ENCODE measurements at regions not wholly inside any gene's neighbourhood (a gene's known extent, or its start where the extent isn't known, plus 50 kb on each side); places are given as distances from the start of the nearest gene placed in this dataset.

GRCh38 chr1:208962867-208963266, 620.6 kb upstream of the CAMK1G start:
- Histone ChIP-seq H2BK12ac (ENCODE audit: low read length in 2 of 2) (no peak overlapping the region), H4K8ac (ENCODE audit: low read length) (no peak overlapping the region), H2BK120ac (ENCODE audit: low read depth, low read length) (no peak overlapping the region), H3K14ac (ENCODE audit: low read length in 2 of 2) (no peak overlapping the region), H3K27ac (ENCODE audit: low read length, poor library complexity, severe bottlenecking) (no peak overlapping the region), H3K27me3 (ENCODE audit: control insufficient read depth in 1 of 2, insufficient read depth in 1 of 2, low read length in 2 of 2) (no peaks in the 10 kb centered on the region), H3K23ac (ENCODE audit: low read length in 2 of 2) (no peak overlapping the region), H3K9ac (ENCODE audit: low read length) (no peak overlapping the region), H3K79me1 (replicated peaks; ENCODE audit: low read length, poor library complexity, severe bottlenecking) (no peaks in the 10 kb centered on the region), H2AK5ac (ENCODE audit: low read length, severe bottlenecking) (no peak overlapping the region), H3K9me3 (ENCODE audit: control insufficient read depth, low read length) (peaks cover 34% of the 10 kb centered on the region), H3K4me2 (ENCODE audit: low read length, poor library complexity, severe bottlenecking) (no peak overlapping the region), H3K18ac (ENCODE audit: low read depth in 1 of 2, low read length in 2 of 2) (no peak overlapping the region), H3K36me3 (ENCODE audit: control insufficient read depth in 1 of 2, insufficient read depth in 2 of 2, low read depth in 1 of 2, low read length in 2 of 2) (no peaks in the 10 kb centered on the region), H4K91ac (ENCODE audit: low read length) (no peak overlapping the region), H2BK5ac (ENCODE audit: low read depth, low read length, poor library complexity, severe bottlenecking) (no peak overlapping the region), H2BK15ac (ENCODE audit: low read depth, poor library complexity, severe bottlenecking) (no peak overlapping the region), H3K4me1 (ENCODE audit: control insufficient read depth, insufficient read depth, low read depth, low read length) (no peaks in the 10 kb centered on the region), H3K4me3 (ENCODE audit: insufficient read depth in 1 of 2, low read depth in 1 of 2, low read length in 2 of 2) (no peak overlapping the region), H2AFZ (ENCODE audit: low read depth, low read length) (no peak overlapping the region), H3K4ac (ENCODE audit: low read depth in 1 of 2, low read length in 2 of 2) (no peak overlapping the region)
- no peak for DNase-seq

DNA sequence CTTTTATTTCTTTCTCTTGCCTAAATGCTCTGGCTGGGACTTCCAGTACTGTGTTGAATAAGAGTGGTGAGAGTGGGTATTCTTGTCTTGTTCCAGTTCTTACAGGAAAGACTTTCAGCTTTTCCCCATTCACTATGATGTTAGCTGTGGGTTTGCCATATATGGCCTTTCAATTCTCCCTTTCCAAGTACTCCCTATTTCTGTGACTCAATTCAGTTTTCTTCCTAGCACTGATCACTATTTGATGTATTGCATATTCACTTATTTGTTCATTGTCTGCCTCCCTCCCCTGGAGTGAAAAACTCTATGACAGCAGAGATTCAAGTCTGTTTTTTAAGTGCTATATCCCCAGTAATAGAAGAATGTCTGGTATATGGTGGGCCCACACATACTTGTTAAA, 618.2 kb upstream of the CAMK1G start:
- DNase-seq = no peak
- no peak overlapping the region for H3K4me3 ChIP-seq (ENCODE audit: insufficient read depth in 1 of 2, low read depth in 1 of 2, low read length in 2 of 2)
- no peaks in the 10 kb centered on the region for H3K27me3 ChIP-seq (ENCODE audit: control insufficient read depth in 1 of 2, insufficient read depth in 1 of 2, low read length in 2 of 2)
- H3K36me3 ChIP-seq (ENCODE audit: control insufficient read depth in 1 of 2, insufficient read depth in 2 of 2, low read depth in 1 of 2, low read length in 2 of 2) = no peaks in the 10 kb centered on the region
- H3K79me1 ChIP-seq (replicated peaks; ENCODE audit: low read length, poor library complexity, severe bottlenecking) = no peaks in the 10 kb centered on the region
- no peak overlapping the region for H3K18ac ChIP-seq (ENCODE audit: low read depth in 1 of 2, low read length in 2 of 2)
- H3K4ac ChIP-seq (ENCODE audit: low read depth in 1 of 2, low read length in 2 of 2) = no peak overlapping the region
- no peak overlapping the region for H2BK5ac ChIP-seq (ENCODE audit: low read depth, low read length, poor library complexity, severe bottlenecking)
- H2BK120ac ChIP-seq (ENCODE audit: low read depth, low read length) = no peak overlapping the region
- no peak overlapping the region for H2AK5ac ChIP-seq (ENCODE audit: low read length, severe bottlenecking)
- H3K14ac ChIP-seq (ENCODE audit: low read length in 2 of 2) = no peak overlapping the region
- H3K9me3 ChIP-seq (ENCODE audit: control insufficient read depth, low read length) = peaks cover 10% of the 10 kb centered on the region
- no peak overlapping the region for H2AFZ ChIP-seq (ENCODE audit: low read depth, low read length)
- H3K9ac ChIP-seq (ENCODE audit: low read length) = no peak overlapping the region
- no peak overlapping the region for H2BK15ac ChIP-seq (ENCODE audit: low read depth, poor library complexity, severe bottlenecking)
- no peak overlapping the region for H3K4me2 ChIP-seq (ENCODE audit: low read length, poor library complexity, severe bottlenecking)
- H3K27ac ChIP-seq (ENCODE audit: low read length, poor library complexity, severe bottlenecking) = no peak overlapping the region
- H2BK12ac ChIP-seq (ENCODE audit: low read length in 2 of 2) = no peak overlapping the region
- H3K23ac ChIP-seq (ENCODE audit: low read length in 2 of 2) = no peak overlapping the region
- no peak overlapping the region for H4K8ac ChIP-seq (ENCODE audit: low read length)
- no peaks in the 10 kb centered on the region for H3K4me1 ChIP-seq (ENCODE audit: control insufficient read depth, insufficient read depth, low read depth, low read length)
- H4K91ac ChIP-seq (ENCODE audit: low read length) = no peak overlapping the region

DNA sequence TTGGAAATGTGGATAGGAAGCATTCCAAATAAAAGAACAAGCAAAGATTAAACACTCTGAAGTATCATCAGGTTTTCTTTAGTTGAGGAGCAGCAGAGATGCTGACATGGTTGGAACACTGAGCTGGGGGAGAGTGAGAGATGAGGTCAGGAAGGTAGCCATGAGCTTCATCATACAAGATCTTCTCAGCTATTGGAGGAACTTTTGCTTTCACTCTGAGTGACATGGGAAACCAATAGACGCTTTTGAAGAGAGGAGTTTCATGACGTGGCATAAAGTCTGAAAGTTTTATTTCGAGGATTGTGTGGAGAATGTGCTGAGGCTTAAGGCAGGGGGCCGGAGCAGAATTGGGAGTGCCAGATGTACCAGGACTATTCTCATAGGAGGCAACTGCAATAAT, 616.2 kb upstream of the CAMK1G start:
- no peak overlapping the region for H2BK5ac ChIP-seq (ENCODE audit: low read depth, low read length, poor library complexity, severe bottlenecking)
- H3K27me3 ChIP-seq (ENCODE audit: control insufficient read depth in 1 of 2, insufficient read depth in 1 of 2, low read length in 2 of 2) = no peaks in the 10 kb centered on the region
- H4K8ac ChIP-seq (ENCODE audit: low read length) = no peak overlapping the region
- H3K79me1 ChIP-seq (replicated peaks; ENCODE audit: low read length, poor library complexity, severe bottlenecking) = no peaks in the 10 kb centered on the region
- no peak overlapping the region for H2AFZ ChIP-seq (ENCODE audit: low read depth, low read length)
- no peak overlapping the region for H3K27ac ChIP-seq (ENCODE audit: low read length, poor library complexity, severe bottlenecking)
- no peak overlapping the region for H3K4me3 ChIP-seq (ENCODE audit: insufficient read depth in 1 of 2, low read depth in 1 of 2, low read length in 2 of 2)
- DNase-seq = no peak
- H3K4me1 ChIP-seq (ENCODE audit: control insufficient read depth, insufficient read depth, low read depth, low read length) = peaks cover 1% of the 10 kb centered on the region
- no peak overlapping the region for H3K4me2 ChIP-seq (ENCODE audit: low read length, poor library complexity, severe bottlenecking)
- H4K91ac ChIP-seq (ENCODE audit: low read length) = no peak overlapping the region
- WGBS = 85% methylated on average over 4 of the region's 4 CpGs
- H3K14ac ChIP-seq (ENCODE audit: low read length in 2 of 2) = no peak overlapping the region
- H3K36me3 ChIP-seq (ENCODE audit: control insufficient read depth in 1 of 2, insufficient read depth in 2 of 2, low read depth in 1 of 2, low read length in 2 of 2) = no peaks in the 10 kb centered on the region
- no peaks in the 10 kb centered on the region for H3K9me3 ChIP-seq (ENCODE audit: control insufficient read depth, low read length)
- H3K18ac ChIP-seq (ENCODE audit: low read depth in 1 of 2, low read length in 2 of 2) = no peak overlapping the region
- H2BK120ac ChIP-seq (ENCODE audit: low read depth, low read length) = no peak overlapping the region
- no peak overlapping the region for H2BK15ac ChIP-seq (ENCODE audit: low read depth, poor library complexity, severe bottlenecking)
- H2AK5ac ChIP-seq (ENCODE audit: low read length, severe bottlenecking) = no peak overlapping the region
- H3K4ac ChIP-seq (ENCODE audit: low read depth in 1 of 2, low read length in 2 of 2) = no peak overlapping the region
- no peak overlapping the region for H3K23ac ChIP-seq (ENCODE audit: low read length in 2 of 2)
- H2BK12ac ChIP-seq (ENCODE audit: low read length in 2 of 2) = no peak overlapping the region
- no peak overlapping the region for H3K9ac ChIP-seq (ENCODE audit: low read length)

GRCh38 chr1:208974717-208975116, 608.8 kb upstream of the CAMK1G start:
- Histone ChIP-seq H2AK5ac (ENCODE audit: low read length, severe bottlenecking) (peak overlapping the region; percentile 62), H3K4me1 (ENCODE audit: control insufficient read depth, insufficient read depth, low read depth, low read length) (peaks cover 1% of the 10 kb centered on the region), H3K23ac (ENCODE audit: low read length in 2 of 2) (no peak overlapping the region), H3K4ac (ENCODE audit: low read depth in 1 of 2, low read length in 2 of 2) (no peak overlapping the region), H2BK12ac (ENCODE audit: low read length in 2 of 2) (no peak overlapping the region), H2BK5ac (ENCODE audit: low read depth, low read length, poor library complexity, severe bottlenecking) (no peak overlapping the region), H3K14ac (ENCODE audit: low read length in 2 of 2) (no peak overlapping the region), H3K9me3 (ENCODE audit: control insufficient read depth, low read length) (no peaks in the 10 kb centered on the region), H2BK15ac (ENCODE audit: low read depth, poor library complexity, severe bottlenecking) (no peak overlapping the region), H3K4me2 (ENCODE audit: low read length, poor library complexity, severe bottlenecking) (no peak overlapping the region), H2BK120ac (ENCODE audit: low read depth, low read length) (no peak overlapping the region), H3K27me3 (ENCODE audit: control insufficient read depth in 1 of 2, insufficient read depth in 1 of 2, low read length in 2 of 2) (no peaks in the 10 kb centered on the region), H3K79me1 (replicated peaks; ENCODE audit: low read length, poor library complexity, severe bottlenecking) (no peaks in the 10 kb centered on the region), H3K9ac (ENCODE audit: low read length) (no peak overlapping the region), H4K8ac (ENCODE audit: low read length) (no peak overlapping the region), H4K91ac (ENCODE audit: low read length) (no peak overlapping the region), H3K27ac (ENCODE audit: low read length, poor library complexity, severe bottlenecking) (no peak overlapping the region), H2AFZ (ENCODE audit: low read depth, low read length) (no peak overlapping the region), H3K18ac (ENCODE audit: low read depth in 1 of 2, low read length in 2 of 2) (no peak overlapping the region), H3K4me3 (ENCODE audit: insufficient read depth in 1 of 2, low read depth in 1 of 2, low read length in 2 of 2) (no peak overlapping the region), H3K36me3 (ENCODE audit: control insufficient read depth in 1 of 2, insufficient read depth in 2 of 2, low read depth in 1 of 2, low read length in 2 of 2) (no peaks in the 10 kb centered on the region)
- DNase-seq = no peak
- WGBS = 85% methylated on average over 3 of the region's 4 CpGs

All from mesenchymal stem cell (in vitro differentiated cells and primary cell).